K562 (cell line): ENCODE measurements at regions not wholly inside any gene's neighbourhood (a gene's known extent, or its start where the extent isn't known, plus 50 kb on each side); places are given as distances from the start of the nearest gene placed in this dataset.

Source experiments
- CHD1 ChIP-seq: fragments of 200-600 bp; sonication (generic); IDR thresholded peaks from one replicate; pipeline ENCODE4 v1.6.1; 2012; ENCODE audit warnings: mild to moderate bottlenecking, moderate library complexity, low read length, inconsistent platforms
- CXXC5 ChIP-seq: fragments of 250-450 bp; sonication (Bioruptor Pico); IDR thresholded peaks from 2 replicates; pipeline ENCODE4 v1.8.0; 2022; ENCODE audit warnings: inconsistent platforms, mild to moderate bottlenecking, moderate library complexity
- EP400 ChIP-seq: fragments of 450-650 bp; IDR thresholded peaks from 2 replicates; pipeline ENCODE4 v1.6.1; 2017; ENCODE audit warnings: antibody characterized with exemption, mild to moderate bottlenecking, moderate library complexity
- HDGF ChIP-seq: fragments of 450-650 bp; IDR thresholded peaks from 2 replicates; pipeline ENCODE4 v1.6.1; 2016
- HEY1 ChIP-seq: fragments of 250-450 bp; sonication (Bioruptor Pico); IDR thresholded peaks from 2 replicates; pipeline ENCODE4 v1.5.0; 2020; ENCODE audit warnings: mild to moderate bottlenecking, moderate library complexity, borderline replicate concordance
- KLF1 ChIP-seq: fragments of 450-650 bp; IDR thresholded peaks from 2 replicates; pipeline ENCODE4 v1.6.1; 2016; ENCODE audit warnings: missing genetic modification characterization, missing compliant biosample characterization
- PPARD ChIP-seq: fragments of 250-450 bp; sonication (Bioruptor Pico); IDR thresholded peaks from 2 replicates; pipeline ENCODE4 v1.8.0; 2022; ENCODE audit warnings: inconsistent platforms, mild to moderate bottlenecking, moderate library complexity
- SMARCA5 ChIP-seq: fragments of 450-650 bp; IDR thresholded peaks from 2 replicates; pipeline ENCODE4 v1.6.1; 2016
- ZNF24 ChIP-seq: fragments of 450-650 bp; IDR thresholded peaks from 2 replicates; pipeline ENCODE4 v1.6.1; 2016
- TF ChIP-seq, protein P1 (sequence below), 3 experiments: IDR thresholded peaks in 2 of 3; conservative IDR thresholded peaks in 1 of 3; 2 replicates each; pipeline ENCODE4 v1.5.1; 2011 to 2012; ENCODE audit warnings: low read length in 3 of 3, mild to moderate bottlenecking in 3 of 3, control low read depth in 2 of 3, improper control_type of control experiment in 1 of 3, inconsistent platforms in 1 of 3, low read depth in 1 of 3, mixed read lengths in 1 of 3, moderate library complexity in 1 of 3; ENCODE audit not compliant: insufficient read depth in 2 of 3
- TF ChIP-seq, protein P2 (sequence below): fragments of 450-650 bp; IDR thresholded peaks from 2 replicates; pipeline ENCODE4 v1.6.1; 2016; ENCODE audit warnings: borderline replicate concordance
- TF ChIP-seq, protein P3 (sequence below): fragments of 250-450 bp; sonication (Bioruptor Pico); IDR thresholded peaks from 2 replicates; pipeline ENCODE4 v1.5.0; 2021

GRCh38 chr9:33697171-33697570 lies 98.2 kb upstream of the PRSS3 start:
- TF ChIP-seq KLF1 (tag) (no peak), PPARD (no peak), HDGF (no peak), ZNF24 (no peak), HEY1 (CRISPR knock-in tag) (no peak), SMARCA5 (no peak), EP400 (no peak), CHD1 (no peak), CXXC5 (CRISPR knock-in tag) (no peak)
- TF ChIP-seq, protein P1, sequence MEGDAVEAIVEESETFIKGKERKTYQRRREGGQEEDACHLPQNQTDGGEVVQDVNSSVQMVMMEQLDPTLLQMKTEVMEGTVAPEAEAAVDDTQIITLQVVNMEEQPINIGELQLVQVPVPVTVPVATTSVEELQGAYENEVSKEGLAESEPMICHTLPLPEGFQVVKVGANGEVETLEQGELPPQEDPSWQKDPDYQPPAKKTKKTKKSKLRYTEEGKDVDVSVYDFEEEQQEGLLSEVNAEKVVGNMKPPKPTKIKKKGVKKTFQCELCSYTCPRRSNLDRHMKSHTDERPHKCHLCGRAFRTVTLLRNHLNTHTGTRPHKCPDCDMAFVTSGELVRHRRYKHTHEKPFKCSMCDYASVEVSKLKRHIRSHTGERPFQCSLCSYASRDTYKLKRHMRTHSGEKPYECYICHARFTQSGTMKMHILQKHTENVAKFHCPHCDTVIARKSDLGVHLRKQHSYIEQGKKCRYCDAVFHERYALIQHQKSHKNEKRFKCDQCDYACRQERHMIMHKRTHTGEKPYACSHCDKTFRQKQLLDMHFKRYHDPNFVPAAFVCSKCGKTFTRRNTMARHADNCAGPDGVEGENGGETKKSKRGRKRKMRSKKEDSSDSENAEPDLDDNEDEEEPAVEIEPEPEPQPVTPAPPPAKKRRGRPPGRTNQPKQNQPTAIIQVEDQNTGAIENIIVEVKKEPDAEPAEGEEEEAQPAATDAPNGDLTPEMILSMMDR (IDR thresholded peaks at IDR 0.05 in 2 of 3, conservative IDR thresholded peaks at IDR 0.05 in 1 of 3; ENCODE audit: insufficient read depth in 2 of 3, low read depth in 1 of 3, low read length in 3 of 3) = no peak
- TF ChIP-seq, protein P2, sequence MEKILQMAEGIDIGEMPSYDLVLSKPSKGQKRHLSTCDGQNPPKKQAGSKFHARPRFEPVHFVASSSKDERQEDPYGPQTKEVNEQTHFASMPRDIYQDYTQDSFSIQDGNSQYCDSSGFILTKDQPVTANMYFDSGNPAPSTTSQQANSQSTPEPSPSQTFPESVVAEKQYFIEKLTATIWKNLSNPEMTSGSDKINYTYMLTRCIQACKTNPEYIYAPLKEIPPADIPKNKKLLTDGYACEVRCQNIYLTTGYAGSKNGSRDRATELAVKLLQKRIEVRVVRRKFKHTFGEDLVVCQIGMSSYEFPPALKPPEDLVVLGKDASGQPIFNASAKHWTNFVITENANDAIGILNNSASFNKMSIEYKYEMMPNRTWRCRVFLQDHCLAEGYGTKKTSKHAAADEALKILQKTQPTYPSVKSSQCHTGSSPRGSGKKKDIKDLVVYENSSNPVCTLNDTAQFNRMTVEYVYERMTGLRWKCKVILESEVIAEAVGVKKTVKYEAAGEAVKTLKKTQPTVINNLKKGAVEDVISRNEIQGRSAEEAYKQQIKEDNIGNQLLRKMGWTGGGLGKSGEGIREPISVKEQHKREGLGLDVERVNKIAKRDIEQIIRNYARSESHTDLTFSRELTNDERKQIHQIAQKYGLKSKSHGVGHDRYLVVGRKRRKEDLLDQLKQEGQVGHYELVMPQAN = no peak
- TF ChIP-seq, protein P3, sequence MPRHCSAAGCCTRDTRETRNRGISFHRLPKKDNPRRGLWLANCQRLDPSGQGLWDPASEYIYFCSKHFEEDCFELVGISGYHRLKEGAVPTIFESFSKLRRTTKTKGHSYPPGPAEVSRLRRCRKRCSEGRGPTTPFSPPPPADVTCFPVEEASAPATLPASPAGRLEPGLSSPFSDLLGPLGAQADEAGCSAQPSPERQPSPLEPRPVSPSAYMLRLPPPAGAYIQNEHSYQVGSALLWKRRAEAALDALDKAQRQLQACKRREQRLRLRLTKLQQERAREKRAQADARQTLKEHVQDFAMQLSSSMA (CRISPR knock-in tag) = no peak
